GM19240 (cell line): ENCODE measurements at regions not wholly inside any gene's neighbourhood (a gene's known extent, or its start where the extent isn't known, plus 50 kb on each side); places are given as distances from the start of the nearest gene placed in this dataset.

Source experiments
- DNase-seq: peaks from one replicate; pipeline ENCODE4 v3.0.0; 2011; ENCODE audit warnings: low spot score; ENCODE audit not compliant: insufficient read length

DNA sequence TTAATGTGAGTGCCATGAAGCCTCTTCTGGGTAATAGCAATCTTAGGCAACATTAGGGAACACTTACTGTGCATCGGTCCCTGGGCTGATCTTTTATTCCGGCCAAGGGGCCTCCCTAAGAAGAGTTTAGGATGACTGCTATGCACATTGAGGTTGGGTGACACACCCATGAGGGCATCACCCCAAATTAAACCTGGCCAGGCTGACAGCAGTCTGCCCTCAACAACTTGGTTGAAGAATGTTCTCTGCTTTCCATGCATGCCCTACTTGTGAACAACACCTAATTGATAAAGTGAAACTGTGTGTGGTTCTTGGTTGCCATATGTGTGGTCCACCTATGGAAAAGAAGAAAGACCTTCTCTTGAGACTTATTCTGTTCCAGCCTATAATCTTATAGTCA, 1098.0 kb downstream of the BCL11B start:
- DNase-seq: no peak

DNA sequence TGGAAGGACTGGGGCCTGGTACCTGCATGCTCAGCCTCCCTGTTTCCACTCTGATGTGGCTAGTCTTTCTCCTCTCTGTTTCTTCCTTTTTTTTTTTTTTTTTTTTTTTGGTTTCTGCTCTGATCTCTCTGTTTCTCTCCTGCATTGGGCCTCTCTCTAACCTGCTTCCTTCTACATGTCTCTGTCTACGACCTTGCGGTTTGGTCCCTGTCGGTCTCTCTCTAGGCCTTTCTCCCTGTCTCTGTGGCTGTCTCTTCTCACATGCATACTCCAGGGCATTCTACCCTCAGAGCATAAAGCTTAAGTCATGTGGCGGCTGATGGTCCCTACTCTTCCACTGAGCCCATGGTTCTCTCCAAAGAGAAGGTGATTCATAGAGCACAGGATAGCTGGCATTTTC, 1096.6 kb downstream of the BCL11B start:
- no peak for DNase-seq

DNA sequence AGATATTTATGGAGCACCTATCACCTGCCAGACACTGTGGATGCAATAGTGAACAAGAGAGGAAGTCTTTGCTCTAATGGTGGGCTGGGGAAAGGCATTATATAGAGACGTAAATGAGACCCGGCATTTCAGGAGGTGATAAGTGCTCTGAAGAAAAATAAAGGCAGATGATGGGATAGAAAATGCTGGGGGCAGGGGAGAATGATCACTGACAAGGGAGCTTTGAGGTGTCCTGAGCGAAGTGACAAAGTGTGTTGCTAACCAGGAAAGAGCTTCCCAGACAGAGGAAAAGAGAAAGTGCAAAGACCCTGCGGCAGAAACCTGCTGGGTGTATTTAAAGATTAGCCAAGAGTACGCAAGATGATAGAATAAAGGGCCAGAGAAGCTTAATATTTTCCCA, 1096.1 kb downstream of the BCL11B start:
- DNase-seq: no peak

DNA sequence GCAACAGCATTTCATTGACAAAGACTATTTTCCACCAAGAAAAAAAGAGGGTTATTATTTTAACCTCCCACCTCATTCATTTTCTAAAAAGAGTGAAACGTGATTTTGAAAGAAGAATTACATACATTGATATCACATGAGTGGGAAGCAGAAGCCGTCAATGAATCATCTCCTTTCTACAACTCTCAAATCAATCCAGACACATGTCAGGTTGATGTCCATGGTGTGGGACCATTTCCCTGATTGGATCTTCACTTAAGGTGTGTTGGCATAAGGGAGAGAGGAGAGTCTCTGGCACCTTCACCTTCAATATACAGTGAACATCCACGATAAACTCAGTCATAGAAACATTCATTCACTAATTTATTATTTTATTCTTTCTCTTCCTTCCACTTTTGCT, 1095.1 kb downstream of the BCL11B start:
- DNase-seq: no peak

DNA sequence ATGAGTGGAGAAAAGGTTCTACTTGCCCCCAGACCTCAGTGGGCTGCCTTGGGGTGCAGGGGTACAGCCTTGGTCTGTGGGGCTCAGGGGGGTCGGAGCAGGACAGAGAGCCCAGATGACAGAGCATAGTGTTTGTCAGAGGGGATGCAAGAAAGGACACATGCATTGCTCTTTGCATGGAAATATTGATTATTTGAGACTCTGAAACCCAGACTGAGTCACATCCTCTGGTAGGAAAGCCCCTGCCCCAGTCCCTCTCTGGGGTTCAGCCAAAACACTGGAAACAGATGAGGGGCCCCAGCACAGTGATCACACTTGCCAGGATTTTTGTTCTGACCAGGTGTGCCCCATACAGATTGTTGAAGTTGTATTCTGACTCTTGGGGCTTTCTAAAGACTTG, 1094.4 kb downstream of the BCL11B start:
- no peak for DNase-seq

DNA sequence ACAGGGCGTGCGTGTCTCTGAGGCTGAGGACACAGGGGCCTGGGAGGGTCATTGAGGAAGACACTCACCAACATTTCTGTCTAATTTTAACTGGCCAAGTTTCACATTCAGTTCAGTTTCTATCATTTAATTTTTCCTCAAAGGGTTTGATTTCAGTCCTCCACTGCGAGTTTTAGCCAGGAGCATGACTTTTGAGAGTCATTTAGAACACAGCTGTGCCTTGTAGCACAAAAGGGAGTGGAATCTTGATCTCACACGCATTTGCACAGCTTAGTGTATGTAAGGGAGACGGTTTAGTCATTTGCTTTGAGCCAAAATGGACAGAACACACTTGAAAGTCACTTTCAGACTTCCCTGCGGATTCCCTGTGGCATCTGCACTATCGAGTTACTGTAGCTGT, 1090.8 kb downstream of the BCL11B start:
- no peak for DNase-seq

DNA sequence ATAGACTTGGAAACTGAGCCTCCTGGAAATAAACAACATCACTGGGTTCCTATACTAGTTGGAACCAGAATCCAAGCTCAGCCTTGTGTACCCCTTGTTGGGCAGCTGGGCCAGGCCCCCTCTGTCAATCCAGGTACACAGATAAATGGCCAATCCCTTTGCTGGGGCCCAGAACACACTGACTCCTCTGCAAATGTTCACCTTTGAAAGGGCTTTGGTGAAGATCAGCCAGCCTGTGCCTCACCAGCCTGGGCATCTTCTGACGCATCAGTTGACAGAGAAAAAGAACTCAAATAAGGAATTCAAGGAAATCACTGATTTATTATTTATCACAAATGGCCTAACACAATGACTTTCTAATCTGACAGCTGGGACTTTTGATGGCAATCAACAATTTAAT, 1090.2 kb downstream of the BCL11B start:
- no peak for DNase-seq

DNA sequence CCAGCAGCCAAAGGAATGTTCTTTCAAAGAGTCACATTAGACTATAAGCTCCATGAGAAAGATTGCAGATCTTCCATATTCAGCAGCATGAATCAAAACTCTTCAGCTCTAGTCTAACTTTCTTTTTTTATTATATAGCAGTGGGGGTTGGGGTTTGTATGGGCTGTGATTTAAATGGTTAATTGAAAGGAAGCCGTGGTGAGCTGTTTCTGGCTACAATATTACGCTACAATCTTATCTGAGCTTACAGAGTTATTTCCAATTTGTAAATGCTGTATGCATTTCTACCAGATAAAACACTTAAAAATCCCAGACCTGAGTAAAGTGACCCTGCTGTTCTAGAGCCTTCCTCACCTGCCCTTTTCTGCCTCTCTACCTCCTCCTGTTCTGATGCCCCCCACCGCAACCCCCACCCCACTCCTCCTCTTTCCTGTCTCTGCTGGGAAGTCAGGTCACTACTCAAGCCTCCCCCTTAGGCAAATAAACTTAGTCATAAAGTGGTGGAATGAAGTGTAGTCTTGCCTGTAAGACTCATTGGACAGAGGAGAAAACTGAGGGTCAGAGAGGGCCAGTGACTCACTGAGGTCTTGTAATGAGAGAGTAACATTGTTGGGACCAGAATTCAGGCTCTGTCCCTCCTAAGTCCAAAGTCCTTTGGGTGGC, 1089.5 kb downstream of the BCL11B start:
- DNase-seq: no peak

DNA sequence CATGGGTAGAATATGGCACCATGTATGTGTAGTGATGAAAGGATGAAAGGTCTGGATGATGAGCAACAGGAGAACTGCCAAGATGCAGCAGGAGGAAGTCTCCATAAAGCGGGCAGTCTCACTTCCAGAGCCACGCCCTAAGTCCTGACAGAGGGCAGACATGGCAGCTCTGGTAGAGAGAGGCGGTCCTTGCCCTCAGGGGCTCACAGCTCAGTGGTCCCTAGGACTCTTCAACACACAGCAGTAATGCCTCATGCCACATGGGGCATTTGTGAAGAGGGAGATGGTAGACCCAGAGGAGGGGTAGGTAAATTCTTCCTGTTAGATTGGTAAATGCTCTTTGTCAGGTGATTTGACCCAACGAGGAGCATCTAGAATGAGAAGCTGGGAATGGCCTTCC, 1088.4 kb downstream of the BCL11B start:
- DNase-seq: no peak

DNA sequence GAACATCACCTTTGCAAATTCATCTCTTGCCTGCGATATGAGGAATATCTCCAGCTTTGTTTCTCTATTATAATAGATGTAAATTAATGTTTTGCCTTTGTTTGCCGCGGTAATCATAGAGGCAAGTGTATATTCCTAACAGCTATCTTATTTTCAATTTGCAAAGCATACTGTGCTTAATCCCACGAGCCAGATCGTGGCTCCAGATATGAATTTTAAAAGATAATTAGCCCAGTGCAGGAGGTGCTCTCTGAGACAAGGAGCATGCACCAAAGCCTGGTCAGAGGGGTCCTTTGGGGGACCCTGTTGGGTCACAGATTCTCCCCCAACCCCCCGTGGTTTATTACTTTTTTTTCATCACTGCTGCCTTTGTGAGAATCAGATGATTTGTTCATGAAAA, 1087.5 kb downstream of the BCL11B start:
- DNase-seq: no peak

DNA sequence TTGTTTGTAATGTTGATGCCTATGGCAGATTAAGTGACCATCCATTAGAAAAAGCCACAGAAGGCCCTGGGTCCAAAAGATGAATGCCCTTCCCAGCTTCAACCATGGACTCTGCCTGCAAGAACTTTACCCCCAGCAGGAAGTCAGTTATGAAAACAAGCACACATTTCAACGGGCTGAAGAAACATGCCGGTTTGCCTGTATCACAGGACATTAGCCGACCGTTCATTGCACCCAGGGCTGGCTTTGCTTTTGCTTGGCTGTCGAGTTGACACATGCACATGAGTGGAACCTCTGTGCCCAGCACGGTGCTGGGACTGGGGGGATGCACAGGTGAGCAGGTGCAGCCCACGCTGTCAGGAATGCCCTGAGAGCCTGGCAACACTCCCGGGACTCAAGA, 1087.0 kb downstream of the BCL11B start:
- DNase-seq: no peak

DNA sequence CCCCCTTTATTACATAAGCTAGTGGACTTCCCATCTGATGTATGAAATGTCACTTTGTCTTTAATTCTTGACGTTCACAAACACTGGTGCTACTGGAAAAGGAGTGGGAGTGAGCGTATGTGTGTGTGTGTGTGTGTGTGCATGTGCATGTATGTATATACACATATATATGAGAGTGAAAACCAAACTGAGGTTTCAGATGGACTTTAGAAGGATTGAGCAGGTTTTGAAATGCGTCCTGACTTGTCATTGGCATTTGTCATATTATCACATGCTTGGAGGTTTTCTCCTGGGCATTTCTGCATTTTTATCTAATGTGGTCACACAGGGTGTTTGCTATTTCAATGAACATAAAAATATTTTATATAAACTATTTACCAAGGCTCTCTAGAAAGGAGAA, 1085.9 kb downstream of the BCL11B start:
- no peak for DNase-seq

DNA sequence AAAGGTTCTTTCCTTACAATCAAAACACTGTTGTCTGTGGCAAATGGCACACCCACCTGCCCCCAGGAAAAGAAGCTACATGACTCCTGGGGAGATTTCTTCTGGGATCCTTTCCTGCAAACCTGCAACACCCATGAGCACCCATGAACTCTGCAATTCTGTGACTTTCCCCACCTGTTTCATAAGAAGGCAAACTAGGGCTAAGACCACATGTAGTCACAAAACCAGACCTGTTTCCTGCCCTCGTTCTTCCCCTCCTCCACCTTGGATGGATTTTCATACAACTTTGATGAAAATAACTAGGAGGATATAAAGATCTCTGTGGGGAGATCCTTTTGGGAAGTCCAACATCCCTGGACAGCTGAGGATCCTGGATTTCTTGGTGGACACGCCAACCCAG, 1084.7 kb downstream of the BCL11B start:
- DNase-seq: no peak

DNA sequence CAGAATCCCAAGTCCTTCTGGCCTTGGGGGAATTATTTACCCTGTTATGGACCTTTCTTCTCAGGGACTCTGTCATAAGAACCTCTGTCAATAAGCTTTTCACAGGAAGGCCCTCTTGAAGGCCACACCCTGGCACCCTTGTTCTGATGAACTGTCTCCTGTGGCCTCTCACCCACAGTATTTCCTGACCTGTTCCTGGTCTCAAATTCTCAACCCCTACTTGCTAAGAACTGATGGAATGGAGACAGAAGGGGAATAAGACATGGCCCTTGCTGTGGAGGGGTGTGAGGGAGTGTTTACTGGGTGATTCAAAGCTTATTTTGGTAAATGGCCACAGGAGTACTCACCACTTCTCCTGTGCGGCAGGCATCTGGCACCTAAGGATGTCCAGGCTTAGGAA, 1082.9 kb downstream of the BCL11B start:
- DNase-seq: no peak

DNA sequence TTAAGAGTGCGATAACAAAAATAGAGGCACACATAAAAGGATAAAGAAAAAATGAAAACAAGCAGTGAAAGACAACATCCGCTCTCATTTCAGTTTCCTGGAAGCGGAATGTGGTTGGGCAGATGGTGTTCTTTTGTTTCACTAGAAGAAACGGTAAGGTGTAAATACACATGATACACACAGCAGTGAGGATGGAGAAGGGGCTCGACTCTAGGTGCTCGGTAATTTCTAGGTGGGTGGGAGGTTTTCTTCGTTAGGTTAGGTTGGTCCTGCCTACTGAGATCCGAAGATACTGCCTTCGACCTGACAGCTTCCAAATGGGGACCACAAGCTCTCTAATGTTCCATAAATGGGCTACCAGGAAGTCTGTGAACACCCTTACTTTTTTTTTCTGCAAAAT, 1082.5 kb downstream of the BCL11B start:
- no peak for DNase-seq

DNA sequence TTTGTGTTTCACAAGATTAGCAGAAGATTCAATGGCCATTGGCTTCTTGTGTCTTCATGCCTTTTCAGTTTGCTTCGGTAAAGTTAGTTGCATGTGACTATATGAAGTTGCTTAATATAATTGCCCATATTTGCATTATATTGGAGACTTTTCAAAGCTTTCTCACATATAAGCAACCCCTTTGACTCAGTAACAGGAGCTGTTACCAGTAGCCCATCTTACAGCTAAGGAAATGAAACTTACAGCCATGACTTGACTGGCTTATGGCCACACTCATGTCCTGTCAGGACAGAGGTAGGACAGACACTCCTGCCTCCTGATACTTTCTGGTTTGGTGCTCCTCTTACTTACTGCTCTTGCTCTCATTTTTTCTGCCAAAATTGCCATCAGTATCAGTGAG, 1082.1 kb downstream of the BCL11B start:
- DNase-seq: no peak

DNA sequence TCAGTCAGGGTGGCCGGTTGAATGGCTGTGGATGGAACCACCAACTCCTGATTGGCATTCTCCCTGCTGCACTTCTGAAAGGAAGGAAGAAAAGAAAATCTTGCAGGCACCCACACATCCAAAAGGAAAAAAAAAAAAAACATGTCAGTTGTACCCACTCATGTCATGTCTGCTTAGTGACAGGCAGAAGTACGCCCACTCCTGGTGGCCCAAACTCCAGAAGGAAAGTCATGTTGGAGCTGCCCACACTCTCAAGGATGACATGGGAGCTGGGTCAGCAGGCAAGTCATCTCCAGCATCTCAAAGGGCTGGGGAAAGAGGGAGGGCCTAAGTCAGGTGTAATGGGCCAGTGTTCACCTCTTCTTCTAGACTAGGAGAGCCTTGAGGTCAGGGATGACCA, 1079.1 kb downstream of the BCL11B start:
- no peak for DNase-seq

DNA sequence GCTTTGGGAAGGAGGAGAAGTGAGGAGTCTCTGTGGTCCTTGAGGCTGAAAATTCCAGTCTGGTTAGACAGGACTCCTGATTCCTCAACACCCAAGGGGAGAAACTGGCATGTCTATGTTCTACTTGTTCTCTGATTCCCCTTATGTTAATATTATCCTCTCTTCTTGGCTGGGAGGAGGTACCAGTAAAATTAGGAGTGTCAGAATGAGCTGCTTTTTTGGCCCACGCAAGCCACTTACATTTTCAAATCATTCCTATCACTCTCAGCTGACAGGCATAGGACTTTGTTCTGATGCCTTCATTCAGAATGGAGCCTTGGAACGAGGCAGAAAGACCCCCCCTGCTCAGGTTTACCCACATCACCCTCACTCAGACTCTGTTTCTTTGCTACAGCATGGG, 1077.2 kb downstream of the BCL11B start:
- no peak for DNase-seq

DNA sequence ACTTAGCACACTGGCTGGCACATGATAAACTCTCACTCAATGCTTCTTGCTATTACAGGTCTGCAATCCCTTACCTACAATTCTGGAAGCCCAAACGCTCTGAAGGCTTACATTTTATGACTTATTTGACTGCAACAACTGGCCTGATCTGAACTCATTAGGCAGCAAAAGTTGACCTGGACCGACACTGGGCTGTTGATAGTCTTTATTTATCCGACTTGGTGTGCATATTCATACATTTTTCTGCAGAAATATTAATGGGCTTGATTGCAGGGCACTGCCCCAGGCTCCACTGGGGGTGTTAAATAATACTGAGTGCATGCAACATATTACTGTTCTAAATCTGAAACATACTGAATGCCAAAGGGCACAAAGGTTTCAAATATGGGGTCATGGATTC, 1076.7 kb downstream of the BCL11B start:
- DNase-seq: no peak

DNA sequence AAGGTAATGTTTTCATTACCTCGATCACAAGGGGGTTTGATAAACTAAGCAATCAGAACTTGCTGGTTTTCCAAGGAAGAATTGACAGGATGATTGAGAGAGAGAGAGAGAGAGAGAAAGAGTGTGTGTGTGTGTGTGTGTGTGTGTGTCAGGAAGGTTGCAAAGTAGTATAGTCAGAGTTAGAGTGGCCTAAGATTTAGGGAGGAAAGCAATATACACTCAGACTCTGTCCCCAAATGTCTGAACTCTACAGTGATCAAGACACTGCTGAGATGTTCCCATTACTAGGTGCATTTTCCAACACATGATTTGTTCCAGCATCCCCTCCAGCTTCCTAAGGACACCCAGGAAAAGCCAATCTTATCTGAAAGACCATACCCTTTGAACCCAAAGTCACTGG, 1074.1 kb downstream of the BCL11B start:
- DNase-seq: no peak

DNA sequence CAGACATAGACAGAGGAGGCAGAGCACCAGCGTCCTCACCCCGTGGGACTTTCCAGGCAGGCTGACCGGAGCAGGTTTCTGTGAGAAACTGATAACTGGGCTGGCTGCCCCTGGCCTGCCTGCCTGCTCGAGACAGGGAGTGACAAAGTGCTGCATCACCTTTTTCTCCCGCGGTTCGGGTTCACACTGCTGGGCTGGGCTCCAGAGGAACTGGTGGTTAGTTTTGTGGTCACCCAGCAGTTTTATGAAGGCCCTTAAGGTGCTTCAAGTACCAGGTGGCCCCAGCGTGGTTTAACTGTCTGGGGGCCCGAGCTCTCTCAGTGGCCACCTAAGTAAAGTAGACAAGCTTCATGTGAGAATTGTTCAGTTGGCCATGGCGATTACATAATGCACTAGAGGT, 1073.6 kb downstream of the BCL11B start:
- no peak for DNase-seq

DNA sequence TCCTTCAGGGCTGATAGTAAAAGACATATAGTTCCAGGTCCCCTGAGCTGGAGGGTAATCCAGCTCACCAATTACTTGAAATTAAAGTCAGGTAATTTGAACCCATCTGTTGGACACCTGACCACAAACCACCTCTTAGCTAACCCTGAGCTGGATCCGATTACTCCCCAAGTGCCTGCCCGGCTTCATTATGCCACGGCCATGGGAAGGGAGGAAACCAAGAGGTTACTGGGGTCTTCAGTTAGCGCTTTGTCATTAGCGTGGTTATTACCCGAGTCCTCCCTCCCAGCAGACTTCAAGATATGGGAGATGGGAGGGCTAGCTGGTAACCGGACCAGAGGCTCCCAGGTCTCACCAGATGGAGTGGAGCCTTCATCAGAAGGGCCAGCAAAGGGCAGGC, 1071.4 kb downstream of the BCL11B start:
- DNase-seq: no peak

DNA sequence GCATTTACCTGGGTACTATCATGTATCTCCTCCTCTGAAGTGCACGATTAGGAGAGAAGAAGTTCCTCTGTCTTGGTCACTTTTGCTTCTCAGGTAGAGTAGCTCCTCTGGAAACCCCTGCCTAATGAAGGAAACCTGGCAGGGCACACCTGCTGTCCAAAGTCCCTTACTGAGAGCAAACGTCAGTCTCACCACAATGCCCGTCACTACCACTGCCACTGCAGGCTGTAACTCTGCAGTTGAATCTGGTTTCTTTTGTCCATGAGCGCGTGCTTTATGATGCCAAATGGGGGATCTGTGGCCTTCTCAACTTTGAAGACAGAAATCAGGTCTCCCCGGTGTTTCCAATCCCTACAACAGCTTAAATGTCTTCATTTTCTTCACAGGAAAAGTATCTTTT, 1068.6 kb downstream of the BCL11B start:
- DNase-seq: no peak

DNA sequence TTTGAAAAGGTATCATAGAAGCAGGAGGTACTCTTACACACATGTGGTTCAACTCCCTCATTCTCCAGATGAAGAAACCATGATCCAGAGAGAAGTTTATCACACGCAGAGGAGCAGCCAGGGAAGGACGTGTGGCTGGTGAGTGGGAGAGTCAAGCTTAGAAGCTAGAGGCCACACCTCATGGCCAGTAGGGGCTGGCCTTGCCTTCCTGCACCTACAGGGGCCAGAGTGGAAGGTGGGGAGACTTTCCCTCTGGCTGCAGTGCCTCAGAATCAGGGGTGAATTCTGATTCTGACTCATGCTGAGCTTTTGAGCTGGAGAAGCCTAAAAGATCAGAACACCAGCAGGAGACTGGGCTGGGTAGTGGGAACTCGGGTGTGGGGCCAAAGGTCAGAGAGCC, 1067.9 kb downstream of the BCL11B start:
- DNase-seq: no peak
